ENCODE measurements at regions not wholly inside any gene's neighbourhood (a gene's known extent, or its start where the extent isn't known, plus 50 kb on each side); places are given as distances from the start of the nearest gene placed in this dataset.

DNA sequence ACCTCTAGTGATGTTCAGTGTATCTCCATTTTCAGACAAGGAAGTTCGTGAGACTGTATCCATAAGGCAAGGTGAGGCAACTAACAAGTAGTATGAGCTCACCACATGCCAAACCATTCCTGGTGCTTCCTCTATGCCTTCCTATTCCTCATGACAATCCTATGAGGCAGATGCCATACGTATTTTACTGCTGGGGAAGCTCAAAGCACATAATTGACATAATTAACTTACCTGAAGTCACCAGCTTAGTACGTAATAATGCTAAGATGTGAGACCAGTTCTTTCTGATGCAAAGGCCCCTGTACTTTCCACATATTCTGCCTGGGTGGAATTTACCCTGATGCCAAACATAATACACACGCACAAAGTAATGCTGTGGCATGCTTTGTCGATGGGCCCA is 83.6 kb upstream of the NFIA start:
- no peaks in the 10 kb centered on the region for H3K4me1 ChIP-seq (ENCODE audit: control insufficient read depth in 4 of 4, insufficient read depth in 4 of 4, low read length in 3 of 4)
- DNase-seq (ENCODE audit: low spot score) = no peak
- H3K9me3 ChIP-seq (ENCODE audit: control insufficient read depth in 4 of 4, low read length in 3 of 4) = no peaks in the 10 kb centered on the region
- H3K9ac ChIP-seq (ENCODE audit: low read depth in 1 of 2, low read length in 2 of 2) = no peak overlapping the region
- H3K27ac ChIP-seq (ENCODE audit: low read depth in 1 of 2, low read length in 2 of 2) = no peak overlapping the region
- 93% methylated on average over 5 of the region's 5 CpGs for WGBS
- TF ChIP-seq, protein P1, sequence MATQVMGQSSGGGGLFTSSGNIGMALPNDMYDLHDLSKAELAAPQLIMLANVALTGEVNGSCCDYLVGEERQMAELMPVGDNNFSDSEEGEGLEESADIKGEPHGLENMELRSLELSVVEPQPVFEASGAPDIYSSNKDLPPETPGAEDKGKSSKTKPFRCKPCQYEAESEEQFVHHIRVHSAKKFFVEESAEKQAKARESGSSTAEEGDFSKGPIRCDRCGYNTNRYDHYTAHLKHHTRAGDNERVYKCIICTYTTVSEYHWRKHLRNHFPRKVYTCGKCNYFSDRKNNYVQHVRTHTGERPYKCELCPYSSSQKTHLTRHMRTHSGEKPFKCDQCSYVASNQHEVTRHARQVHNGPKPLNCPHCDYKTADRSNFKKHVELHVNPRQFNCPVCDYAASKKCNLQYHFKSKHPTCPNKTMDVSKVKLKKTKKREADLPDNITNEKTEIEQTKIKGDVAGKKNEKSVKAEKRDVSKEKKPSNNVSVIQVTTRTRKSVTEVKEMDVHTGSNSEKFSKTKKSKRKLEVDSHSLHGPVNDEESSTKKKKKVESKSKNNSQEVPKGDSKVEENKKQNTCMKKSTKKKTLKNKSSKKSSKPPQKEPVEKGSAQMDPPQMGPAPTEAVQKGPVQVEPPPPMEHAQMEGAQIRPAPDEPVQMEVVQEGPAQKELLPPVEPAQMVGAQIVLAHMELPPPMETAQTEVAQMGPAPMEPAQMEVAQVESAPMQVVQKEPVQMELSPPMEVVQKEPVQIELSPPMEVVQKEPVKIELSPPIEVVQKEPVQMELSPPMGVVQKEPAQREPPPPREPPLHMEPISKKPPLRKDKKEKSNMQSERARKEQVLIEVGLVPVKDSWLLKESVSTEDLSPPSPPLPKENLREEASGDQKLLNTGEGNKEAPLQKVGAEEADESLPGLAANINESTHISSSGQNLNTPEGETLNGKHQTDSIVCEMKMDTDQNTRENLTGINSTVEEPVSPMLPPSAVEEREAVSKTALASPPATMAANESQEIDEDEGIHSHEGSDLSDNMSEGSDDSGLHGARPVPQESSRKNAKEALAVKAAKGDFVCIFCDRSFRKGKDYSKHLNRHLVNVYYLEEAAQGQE (IDR thresholded peaks at IDR 0.05) = no peak
- TF ChIP-seq HNF4G (IDR thresholded peaks at IDR 0.05) (no peak), EGR1 (IDR thresholded peaks at IDR 0.05; ENCODE audit: low read depth in 2 of 2) (no peak), RXRA (IDR thresholded peaks at IDR 0.05) (no peak), HNF4A (conservative IDR thresholded peaks at IDR 0.05) (no peak), SP1 (IDR thresholded peaks at IDR 0.05) (no peak), GABPA (IDR thresholded peaks at IDR 0.05 in 1 of 2, conservative IDR thresholded peaks at IDR 0.05 in 1 of 2) (no peak), FOXA2 (IDR thresholded peaks at IDR 0.05) (no peak), RAD21 (IDR thresholded peaks at IDR 0.05) (no peak), YY1 (IDR thresholded peaks at IDR 0.05) (no peak), FOXA1 (IDR thresholded peaks at IDR 0.05) (no peak), TAF1 (conservative IDR thresholded peaks at IDR 0.05) (no peak), JUND (IDR thresholded peaks at IDR 0.05) (no peak), NR2F2 (IDR thresholded peaks at IDR 0.05) (no peak)
- TF ChIP-seq, protein P2, sequence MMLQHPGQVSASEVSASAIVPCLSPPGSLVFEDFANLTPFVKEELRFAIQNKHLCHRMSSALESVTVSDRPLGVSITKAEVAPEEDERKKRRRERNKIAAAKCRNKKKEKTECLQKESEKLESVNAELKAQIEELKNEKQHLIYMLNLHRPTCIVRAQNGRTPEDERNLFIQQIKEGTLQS (IDR thresholded peaks at IDR 0.05) = no peak
- TF ChIP-seq, protein P3, sequence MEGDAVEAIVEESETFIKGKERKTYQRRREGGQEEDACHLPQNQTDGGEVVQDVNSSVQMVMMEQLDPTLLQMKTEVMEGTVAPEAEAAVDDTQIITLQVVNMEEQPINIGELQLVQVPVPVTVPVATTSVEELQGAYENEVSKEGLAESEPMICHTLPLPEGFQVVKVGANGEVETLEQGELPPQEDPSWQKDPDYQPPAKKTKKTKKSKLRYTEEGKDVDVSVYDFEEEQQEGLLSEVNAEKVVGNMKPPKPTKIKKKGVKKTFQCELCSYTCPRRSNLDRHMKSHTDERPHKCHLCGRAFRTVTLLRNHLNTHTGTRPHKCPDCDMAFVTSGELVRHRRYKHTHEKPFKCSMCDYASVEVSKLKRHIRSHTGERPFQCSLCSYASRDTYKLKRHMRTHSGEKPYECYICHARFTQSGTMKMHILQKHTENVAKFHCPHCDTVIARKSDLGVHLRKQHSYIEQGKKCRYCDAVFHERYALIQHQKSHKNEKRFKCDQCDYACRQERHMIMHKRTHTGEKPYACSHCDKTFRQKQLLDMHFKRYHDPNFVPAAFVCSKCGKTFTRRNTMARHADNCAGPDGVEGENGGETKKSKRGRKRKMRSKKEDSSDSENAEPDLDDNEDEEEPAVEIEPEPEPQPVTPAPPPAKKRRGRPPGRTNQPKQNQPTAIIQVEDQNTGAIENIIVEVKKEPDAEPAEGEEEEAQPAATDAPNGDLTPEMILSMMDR (IDR thresholded peaks at IDR 0.05; ENCODE audit: low read depth, low read length, missing input control) = no peak
- TF ChIP-seq, protein P4, sequence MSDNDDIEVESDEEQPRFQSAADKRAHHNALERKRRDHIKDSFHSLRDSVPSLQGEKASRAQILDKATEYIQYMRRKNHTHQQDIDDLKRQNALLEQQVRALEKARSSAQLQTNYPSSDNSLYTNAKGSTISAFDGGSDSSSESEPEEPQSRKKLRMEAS (IDR thresholded peaks at IDR 0.05) = no peak
- TF ChIP-seq, protein P5, sequence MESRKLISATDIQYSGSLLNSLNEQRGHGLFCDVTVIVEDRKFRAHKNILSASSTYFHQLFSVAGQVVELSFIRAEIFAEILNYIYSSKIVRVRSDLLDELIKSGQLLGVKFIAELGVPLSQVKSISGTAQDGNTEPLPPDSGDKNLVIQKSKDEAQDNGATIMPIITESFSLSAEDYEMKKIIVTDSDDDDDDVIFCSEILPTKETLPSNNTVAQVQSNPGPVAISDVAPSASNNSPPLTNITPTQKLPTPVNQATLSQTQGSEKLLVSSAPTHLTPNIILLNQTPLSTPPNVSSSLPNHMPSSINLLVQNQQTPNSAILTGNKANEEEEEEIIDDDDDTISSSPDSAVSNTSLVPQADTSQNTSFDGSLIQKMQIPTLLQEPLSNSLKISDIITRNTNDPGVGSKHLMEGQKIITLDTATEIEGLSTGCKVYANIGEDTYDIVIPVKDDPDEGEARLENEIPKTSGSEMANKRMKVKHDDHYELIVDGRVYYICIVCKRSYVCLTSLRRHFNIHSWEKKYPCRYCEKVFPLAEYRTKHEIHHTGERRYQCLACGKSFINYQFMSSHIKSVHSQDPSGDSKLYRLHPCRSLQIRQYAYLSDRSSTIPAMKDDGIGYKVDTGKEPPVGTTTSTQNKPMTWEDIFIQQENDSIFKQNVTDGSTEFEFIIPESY (IDR thresholded peaks at IDR 0.05) = no peak
- no peaks in the 10 kb centered on the region for H3K27me3 ChIP-seq (ENCODE audit: control insufficient read depth in 4 of 4, insufficient read depth in 4 of 4, low read length in 3 of 4)
- H3K36me3 ChIP-seq (ENCODE audit: control insufficient read depth in 4 of 4, insufficient read depth in 3 of 4, low read depth in 1 of 4, low read length in 3 of 4) = no peaks in the 10 kb centered on the region
- H3K4me3 ChIP-seq (ENCODE audit: low read depth in 1 of 3, low read length in 3 of 3) = no peak overlapping the region
